Stimulated activated CD8-positive, alpha-beta memory T cell treated with anti-CD3 and anti-CD28 coated beads, Interleukin-7, amount 100 ng/mL, for 48 hours (primary cell): ENCODE measurements at regions not wholly inside any gene's neighbourhood (a gene's known extent, or its start where the extent isn't known, plus 50 kb on each side); places are given as distances from the start of the nearest gene placed in this dataset.
A peak's percentile ranks its signal among the peaks of the same experiment; 100 is the strongest.

Experiments used
- DNase-seq, 2 donors: peaks; one replicate each; pipeline ENCODE4 v3.0.0-alpha.2; 2020; ENCODE audit warnings: low read depth in 1 of 2; ENCODE audit errors: extremely low read depth in 1 of 2

DNA sequence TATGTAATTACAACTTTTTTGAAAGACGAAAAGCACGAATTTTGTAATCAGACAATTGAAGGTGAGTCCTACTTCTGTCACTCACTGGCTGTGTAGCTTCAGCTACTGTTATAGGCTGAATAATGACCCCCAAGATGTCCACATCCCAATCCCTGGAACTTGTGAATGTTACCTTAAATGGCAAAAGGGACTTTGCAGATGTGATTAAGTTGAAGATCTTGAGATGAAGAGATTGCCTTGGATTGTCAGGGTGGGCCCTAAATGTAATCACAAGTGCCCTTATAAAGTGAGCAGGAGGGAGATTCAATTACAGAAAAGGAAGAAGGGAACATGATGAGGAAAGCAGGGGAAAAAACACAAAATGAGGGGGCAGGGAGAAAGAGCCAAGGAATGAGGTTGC, 326.2 kb upstream of the MSX2 start:
- no peak for DNase-seq

DNA sequence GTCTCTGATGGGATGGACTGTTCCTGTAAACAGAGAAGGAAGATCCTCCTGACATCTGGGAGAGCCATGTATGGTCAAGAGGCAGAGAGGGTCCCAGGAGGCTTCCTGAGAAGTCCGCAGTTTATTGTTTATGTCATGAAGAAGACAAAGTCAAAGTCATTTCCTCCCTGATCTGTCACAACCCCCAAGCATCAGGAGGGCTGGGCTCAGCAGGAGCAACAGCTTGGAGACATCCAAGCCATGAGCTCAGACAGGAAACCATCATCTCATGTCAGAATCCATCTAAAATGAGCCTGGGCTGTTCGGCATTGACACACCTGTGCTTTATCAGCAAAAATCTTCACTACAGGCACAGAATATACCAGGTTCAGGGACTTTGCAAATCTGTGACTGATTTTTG, 325.0 kb upstream of the MSX2 start:
- DNase-seq: no peak

DNA sequence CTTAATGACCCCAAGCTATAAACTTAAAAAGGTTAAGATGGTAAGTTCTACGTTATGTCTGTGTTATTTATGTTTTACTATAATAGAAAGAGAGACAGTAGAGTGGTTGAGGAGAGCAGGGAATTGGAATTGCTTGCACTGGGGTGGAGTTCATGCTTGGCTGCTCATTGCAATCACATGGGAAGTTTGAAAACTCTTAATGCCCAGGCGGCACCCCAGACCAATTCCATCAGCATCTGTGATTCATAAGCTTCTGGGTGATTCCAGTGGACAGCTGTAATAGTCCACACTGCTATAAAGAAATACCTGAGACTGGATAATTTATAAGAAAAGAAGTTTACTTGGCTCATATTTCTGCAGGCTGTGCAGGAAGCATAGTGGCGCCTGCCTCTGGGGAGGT, 323.9 kb upstream of the MSX2 start:
- DNase-seq: no peak

DNA sequence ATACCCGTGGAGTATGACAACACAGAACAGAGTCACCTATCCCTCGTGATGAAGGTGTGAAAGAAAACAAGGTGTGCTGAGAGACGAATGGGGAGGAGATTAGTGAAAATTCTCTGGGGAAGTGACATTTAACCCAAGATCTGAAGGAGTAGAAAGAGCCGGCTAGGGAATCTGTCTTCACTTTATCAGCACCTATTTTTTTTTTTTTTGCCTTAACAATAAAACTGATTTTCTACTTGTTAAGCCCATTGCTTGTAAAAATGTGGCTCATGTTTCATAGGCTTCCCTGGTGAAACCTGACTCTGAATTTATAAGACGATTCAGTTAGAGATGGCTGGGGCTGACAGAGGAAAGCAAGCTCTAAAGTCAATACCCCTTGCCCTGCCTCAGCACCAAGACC, 322.6 kb upstream of the MSX2 start:
- DNase-seq: no peak

DNA sequence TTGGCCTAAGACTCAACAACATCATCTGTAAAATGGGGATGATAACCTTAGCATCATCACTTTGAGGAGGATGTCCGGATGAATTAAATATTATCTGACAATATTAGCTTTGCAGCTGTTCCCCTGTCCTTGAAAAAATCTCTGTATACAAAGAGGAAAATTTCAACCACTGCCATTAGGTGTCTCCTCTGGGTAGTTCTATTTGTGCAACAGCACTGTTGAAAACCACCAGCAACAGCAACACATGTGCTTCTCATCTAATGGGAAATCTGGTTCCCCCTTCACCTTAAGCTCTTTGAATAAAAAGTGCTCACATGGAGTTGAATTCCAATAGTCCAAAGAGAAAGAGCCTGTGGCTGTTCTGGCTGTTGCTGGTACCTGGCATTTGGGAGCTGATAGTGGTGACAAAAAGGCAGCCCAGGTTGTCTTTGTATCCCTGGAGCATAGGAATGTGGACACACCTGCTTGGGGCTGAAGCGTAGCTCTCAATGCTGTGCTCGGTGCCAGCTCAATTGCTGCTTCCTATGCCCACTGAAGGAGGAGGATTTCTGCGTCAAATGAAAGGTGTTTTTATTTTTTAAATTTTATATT, 322.1 kb upstream of the MSX2 start:
- DNase-seq: no peak

DNA sequence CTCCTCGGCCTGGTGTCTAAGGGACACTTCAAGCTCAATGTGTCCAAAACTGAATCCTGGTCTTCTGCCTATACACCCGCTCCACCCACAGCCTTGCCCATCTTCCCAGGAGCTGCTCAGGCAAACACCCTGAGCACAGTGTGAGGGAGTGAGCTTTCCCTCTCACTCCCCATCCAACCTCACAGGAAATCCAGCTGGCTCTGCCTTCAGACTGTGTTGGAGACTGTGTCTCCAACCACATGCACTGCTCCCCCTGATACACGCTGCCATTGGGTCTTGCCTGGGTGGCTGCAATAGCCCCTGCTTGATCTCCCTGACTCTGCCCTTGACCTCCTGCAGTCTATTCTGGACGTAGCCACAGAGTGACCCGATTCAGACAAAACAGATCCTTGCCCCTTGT, 319.5 kb upstream of the MSX2 start:
- DNase-seq: no peak

DNA sequence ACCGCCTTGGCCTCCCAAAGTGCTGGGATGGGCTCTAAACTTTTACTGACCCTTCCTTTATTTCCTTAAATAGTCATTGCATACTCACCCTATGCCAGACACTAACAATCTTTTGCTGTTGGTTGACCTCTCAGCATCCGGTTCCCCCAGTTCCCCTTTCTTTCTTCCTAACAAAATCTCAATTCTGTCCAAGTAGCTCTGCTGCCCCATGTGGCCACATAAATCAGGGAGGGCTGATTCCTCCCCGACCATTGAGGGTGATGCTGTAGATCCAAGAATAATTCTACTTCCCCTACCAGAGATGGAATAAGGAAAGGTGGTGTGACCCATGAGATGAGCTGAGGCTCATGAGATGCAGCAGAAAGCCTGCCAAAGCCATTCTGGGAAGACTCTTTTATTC, 315.3 kb upstream of the MSX2 start:
- no peak for DNase-seq

DNA sequence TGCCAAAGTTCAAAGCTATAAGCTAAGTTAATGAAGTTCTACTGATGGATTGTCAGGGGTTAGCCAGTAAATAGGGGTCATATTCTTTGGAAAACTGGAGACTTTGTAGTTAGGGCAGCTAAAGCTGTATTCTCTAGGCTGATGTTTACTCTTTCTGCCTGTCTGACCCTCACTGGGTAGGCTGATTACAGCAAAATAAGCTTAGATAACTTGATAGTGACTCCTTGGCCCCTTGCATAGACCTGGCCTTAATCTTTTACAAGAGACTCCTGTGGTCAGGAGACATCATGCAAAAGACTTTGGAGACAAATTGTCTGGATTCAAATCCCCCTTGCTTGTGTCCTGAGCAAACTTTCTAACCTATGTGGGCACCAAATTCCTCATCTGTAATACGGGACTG, 314.4 kb upstream of the MSX2 start:
- DNase-seq: no peak

DNA sequence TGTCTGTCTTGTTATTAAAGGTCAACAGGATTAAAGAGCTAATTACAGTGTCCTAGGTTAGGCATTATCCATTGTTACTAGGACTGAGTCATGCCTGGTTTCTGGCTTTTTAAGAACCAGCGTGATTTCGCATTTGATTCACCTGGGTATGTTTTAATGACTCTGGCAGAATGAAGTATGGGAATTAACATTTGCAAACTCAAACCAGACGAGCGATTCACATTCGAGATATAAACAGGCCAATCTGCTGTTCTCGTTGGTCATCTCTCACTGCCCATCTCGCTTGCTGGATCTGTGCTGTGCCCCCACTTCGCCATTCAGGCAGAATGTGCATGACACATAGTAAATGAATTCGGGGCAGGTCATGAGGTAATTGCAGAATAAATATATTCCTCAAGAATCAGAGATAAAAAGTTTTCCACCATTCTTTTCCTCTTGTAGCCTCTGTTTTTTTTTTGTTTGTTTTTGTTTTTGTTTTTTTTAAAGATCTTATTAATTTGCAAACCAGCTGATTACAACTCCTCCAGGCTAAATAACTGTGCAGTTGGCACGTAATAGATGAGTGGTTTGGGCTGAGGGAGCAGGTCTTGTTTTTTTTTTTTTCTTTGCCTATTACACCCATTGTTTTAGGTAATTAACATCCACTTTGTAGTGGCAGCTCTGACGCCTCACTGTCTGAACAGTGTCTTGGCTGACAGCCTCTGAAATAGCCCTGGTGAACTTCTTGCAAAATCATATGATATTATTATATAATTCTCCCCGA, 313.5 kb upstream of the MSX2 start:
- no peak for DNase-seq

DNA sequence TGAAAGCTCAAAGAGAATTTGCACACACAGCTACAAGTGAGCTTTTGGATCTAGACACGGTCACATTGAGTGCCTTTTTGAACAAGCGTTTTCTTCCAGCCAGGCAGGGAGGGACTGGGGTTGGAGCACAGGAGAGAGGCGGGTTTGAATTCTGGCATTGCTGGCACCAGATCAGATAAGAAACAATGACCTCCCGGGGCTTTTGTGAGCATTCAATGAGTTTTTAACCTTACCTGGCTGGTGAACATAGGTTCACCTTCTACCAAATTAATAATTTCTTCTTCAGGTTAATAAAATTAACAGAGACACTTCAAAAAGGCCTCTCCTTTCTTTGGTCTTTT, 312.9 kb upstream of the MSX2 start:
- no peak for DNase-seq

DNA sequence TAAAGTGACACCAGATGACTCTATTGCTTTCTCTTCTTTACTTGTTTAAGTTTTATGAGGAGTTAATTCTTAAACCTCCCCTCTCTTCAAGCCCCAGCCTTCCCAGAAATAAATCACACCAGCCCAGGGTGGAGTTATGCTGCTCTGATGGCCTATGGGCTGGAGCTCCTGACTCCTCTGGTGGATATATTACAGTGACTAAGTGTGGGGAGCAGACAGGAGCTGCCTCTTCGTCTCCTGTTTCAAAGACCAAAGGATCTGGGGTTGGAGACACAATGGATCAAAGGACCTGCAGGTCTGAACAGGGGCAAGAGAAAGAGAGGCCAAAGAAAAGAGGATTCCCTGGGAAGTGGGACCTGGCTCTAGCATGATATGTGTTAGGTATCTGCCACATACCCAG, 312.0 kb upstream of the MSX2 start:
- no peak for DNase-seq

DNA sequence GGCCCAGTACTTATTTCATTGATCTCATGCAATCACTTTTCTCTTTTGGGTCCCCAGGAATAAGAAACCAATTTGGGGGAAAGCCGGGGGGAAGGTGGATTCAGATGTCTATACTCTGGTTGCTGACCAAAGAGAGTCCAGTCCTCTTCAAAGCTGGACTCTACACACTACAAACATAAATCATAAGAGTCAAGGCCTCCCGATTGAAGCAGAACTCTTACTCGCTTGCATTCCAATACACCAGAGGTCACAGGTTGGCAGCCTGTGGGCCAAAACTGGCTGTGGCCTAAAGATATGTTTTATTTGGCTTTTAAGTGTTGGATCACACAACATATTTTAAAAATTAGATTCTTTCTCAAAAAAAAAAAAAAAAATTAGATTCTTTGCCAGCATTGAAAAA, 311.4 kb upstream of the MSX2 start:
- DNase-seq: no peak

DNA sequence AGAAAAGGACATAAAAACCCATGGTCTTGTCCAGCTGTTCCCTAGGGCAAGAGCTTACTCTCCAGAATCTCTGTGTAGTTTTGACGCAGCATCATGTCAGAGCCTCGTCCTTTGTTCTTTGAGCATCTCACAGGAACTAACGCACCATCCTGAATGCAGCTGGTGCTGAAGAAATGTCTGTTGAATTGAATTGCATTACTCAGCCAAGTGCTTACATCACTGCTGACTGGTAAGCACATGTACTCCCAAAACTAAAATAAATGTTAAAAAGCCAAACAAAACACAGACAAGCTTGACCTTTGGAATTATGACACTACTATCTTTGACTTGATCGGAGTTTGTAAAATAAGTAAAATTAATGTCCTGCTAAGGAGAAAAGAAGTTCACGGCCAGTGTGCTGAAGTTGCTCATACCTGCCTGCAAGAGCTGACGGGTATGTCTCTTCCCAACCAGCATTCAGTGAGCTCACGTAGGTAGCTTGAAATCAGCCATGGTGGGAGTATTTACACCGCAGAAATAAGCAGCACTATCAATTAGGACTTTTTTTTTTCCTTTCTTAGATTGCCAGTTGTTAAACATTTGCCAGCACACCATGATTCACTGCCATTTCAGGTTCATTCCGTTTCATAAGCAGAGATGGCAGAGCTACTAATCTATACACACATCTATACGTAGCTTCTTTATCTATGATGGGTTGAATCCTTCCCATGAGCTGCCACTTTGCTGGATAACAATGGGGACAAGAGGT, 310.6 kb upstream of the MSX2 start:
- no peak for DNase-seq

DNA sequence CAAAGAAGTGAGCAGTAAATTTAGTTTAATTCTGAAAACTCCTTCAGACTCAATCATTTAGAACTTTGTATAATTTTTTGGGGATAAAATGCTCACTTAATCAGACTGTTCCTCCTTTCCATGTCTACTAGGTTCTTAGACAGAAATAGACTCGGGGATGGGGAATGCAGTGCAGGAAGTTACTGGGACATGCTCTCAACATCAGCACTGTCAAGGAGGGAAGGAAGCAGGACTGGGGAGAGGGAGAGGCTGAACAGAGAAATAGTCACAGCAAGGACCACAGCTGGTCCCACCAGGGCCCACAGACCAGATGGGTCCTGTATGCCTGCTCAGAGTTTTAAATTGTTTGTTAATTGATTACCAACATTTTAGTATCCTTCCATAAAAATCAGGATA, 310.1 kb upstream of the MSX2 start:
- DNase-seq: no peak

DNA sequence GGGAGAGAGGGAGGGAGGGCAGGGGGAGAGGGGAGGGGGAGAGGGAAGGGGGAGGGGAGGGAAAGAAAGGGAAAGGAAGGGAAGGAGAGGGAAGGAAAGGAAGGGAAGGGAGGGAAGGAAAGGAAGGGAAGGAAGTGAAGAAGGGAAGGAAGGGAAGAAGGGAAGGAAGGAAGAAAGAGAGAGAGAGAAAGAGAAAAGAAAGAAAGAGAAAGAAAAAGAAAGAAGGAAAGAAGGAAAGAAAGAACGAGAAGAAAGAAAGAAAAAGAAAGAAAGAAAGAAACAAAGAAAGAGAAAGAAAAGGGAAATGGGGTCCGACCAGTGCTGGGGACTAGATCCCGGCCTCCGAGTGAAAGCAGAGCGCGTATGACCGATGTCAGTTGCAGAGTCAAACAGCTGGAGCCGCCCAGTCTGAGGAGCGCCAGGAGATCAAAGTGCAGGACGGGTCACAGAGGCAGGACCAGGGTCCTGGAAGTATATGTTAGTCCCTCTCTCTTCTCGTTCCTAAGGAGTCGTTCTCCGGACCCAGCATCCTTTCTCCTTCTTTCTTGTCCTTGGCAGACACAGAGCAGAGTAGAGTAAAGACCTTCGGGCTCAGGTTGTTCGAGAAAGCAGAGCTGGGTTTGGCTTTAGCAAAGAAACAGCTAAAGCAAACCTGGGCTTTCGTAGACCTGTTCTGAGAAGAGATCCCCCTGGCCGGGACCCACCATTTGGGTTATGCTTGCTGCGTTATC, 305.4 kb upstream of the MSX2 start:
- no peak for DNase-seq

DNA sequence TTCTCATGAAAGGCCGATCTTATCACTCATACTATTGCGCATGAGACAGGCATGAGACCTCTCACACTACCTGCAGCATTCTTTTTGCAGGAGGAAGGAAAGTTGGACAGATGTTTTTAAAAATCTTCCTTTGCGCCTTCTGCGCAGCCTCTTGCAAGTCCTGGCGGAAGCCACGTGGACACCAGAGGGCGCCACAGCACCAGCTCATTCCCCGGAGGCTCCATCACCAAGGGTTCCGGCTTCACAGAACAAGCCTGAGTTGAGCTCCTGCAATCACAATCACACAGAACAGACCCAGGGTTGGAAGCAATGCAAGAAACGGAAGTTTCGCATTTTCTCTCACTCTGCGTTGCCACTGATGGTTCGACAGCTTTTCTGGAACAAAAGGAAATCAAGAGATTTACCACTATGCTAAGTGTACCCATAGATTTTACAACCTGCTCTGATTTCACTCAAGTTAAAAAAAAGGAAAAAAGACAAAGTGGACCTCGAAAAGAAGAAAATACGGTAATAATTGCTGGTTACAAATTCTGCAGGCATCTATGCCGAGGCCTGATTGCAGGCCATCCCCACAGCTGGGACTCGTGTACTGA, 304.7 kb upstream of the MSX2 start:
- peak; percentile 50 to 76 for DNase-seq

DNA sequence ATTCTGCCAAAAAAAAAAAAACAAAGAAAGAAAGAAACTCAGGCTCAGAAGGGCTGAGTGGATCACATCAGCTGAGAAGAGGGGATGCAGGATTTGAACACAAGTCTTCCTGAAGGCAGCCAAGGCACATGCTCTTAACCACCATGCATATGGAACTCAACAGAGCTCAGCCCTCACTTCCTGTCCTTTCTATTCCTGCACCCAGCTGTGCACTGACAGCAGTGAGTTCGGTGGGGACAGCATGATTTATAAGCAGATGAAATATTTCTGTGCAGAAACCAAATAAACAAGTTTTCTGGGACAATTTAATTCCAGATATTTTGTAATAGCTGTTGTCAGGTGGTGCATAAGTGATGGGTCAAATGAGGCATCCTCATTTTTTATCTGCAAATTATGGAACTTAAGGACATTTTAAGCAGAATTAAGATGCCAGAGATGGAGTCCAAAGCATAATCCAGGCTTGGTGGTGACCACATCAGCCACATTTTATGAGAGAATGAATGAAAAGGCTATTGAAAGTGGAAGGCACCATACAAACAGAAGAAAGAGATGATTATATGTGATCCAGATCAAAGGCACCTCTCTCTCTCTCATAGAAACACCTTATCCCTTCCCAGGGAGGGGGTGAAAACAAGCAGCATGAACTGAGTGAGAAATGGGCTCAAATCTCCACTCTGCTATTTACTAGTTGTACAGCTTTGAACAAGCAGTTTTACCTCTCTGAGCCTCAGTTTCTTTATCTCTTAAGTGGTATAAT, 303.6 kb upstream of the MSX2 start:
- no peak for DNase-seq

DNA sequence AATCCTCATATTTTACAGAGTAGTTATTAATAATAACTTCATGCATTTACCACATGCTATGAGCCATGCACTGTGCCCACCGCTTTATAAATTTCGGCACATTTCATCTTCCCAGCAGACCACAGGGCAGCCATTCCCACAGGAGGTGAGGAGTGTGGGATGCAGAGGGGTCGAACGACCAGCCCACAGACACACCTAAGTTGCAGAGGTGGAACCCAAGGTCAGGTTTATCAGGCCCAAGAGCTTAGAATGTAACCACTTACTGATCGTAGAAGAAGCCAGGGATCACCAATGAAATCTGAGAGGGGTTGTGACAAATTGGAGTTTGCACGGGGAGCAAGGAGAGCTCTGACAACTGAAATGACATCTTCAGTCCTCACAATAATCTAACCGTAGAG, 303.0 kb upstream of the MSX2 start:
- no peak for DNase-seq

DNA sequence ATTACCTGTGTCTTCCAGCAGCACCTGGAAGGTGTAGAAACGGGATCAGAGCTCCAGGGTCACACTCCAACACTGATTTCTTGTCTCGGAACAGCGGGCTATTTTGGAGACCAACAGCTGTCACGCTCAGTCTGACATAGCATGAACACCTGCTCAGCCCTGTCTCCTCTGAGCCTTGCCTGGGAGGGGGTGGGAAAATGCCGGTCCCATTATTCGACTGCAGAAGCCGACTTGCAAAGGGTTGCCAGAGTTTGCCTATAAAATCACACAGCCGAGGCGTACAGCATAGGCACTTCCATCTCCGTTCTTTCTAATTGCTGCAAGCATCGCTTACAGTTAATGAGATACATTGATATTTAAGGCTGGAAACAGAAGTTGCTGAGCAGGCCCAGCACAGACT, 300.8 kb upstream of the MSX2 start:
- DNase-seq: no peak

DNA sequence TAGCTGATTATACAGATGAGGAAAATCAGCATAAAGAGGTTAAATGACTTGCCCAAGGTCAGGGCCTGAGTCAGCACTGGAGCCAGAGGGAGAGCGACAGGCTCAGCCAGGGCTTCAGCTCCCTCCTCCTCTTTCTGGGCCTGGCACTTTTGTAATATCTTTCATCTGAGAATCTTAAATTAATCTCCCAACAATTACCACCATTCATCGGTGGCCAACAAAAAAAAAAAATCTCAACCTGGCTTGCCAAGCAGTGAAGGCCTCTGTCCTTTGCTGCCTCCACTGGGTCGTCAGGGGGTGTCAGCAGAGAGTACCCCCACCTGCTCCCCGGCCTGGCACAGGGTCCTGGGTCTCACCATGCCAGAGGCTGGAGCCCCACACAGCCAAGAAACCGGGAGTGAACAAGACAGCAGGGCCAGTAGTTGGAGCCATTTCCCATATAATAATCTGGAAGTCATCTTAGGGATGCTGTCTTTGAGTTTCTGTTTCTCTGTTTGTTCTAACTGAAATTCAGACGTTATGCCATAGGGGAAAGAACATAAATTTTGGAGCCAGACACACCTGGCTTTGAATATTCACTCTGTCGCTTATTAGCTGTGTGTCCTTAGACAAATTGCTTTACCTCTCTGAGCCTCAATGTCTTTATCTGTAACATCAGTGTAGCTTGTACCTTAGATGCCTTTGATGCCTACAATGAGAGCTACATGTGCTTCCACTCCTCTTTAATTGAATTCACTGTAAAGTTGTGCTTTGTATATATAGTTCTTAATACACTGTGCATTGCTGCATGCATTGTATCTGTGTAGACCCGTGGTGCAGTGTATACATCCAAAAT, 299.9 kb upstream of the MSX2 start:
- no peak for DNase-seq
